ENCODE measurements at regions not wholly inside any gene's neighbourhood (a gene's known extent, or its start where the extent isn't known, plus 50 kb on each side); places are given as distances from the start of the nearest gene placed in this dataset.

- H3K4me1 ChIP-seq (ENCODE audit: insufficient read depth, low read length), result no peaks in the 10 kb centered on the region
- H3K27ac ChIP-seq (ENCODE audit: low read depth, low read length), result no peak overlapping the region
- H3K27me3 ChIP-seq (ENCODE audit: control insufficient read depth in 1 of 2, insufficient read depth in 2 of 2, low read length in 2 of 2), result no peaks in the 10 kb centered on the region
- H3K9ac ChIP-seq (ENCODE audit: low read length), result no peak overlapping the region
- no peaks in the 10 kb centered on the region for H3K36me3 ChIP-seq (ENCODE audit: insufficient read depth, low read length)
- no peaks in the 10 kb centered on the region for H3K9me3 ChIP-seq (ENCODE audit: low read length)
- no peak overlapping the region for H3K4me3 ChIP-seq (ENCODE audit: low read depth in 1 of 2, low read length in 2 of 2)
Observed at GRCh38 chr3:181797431-181797830, 85.7 kb downstream of the SOX2 start.

DNA sequence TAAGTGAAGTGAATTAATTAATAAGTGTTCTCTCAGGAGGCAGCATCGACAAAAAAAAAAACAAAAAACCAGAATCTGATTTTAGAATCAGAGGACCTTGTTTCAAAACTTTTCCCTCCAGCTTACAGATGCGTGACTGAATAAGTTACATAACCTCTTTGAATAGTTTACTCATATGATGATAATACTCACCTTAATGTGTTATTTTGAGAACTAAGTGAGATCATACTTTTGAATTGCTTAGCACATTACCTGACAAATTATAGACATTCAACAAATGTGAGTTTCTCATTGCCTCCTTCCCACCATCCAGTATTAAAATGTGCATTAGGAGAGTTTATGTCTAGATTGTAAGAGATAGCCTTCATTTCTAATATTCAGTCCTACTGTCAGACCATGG lies 94.0 kb downstream of the SOX2 start:
- Histone ChIP-seq H3K27ac (ENCODE audit: low read depth, low read length) (no peak overlapping the region), H3K4me3 (ENCODE audit: low read depth in 1 of 2, low read length in 2 of 2) (no peak overlapping the region), H3K4me1 (ENCODE audit: insufficient read depth, low read length) (no peaks in the 10 kb centered on the region), H3K36me3 (ENCODE audit: insufficient read depth, low read length) (no peaks in the 10 kb centered on the region), H3K9ac (ENCODE audit: low read length) (no peak overlapping the region), H3K27me3 (ENCODE audit: control insufficient read depth in 1 of 2, insufficient read depth in 2 of 2, low read length in 2 of 2) (no peaks in the 10 kb centered on the region), H3K9me3 (ENCODE audit: low read length) (no peaks in the 10 kb centered on the region)

- no peak overlapping the region for H3K4me3 ChIP-seq (ENCODE audit: low read depth in 1 of 2, low read length in 2 of 2)
- H3K36me3 ChIP-seq (ENCODE audit: insufficient read depth, low read length), result no peaks in the 10 kb centered on the region
- H3K4me1 ChIP-seq (ENCODE audit: insufficient read depth, low read length), result no peaks in the 10 kb centered on the region
- H3K9me3 ChIP-seq (ENCODE audit: low read length), result no peaks in the 10 kb centered on the region
- H3K27ac ChIP-seq (ENCODE audit: low read depth, low read length), result no peak overlapping the region
- no peaks in the 10 kb centered on the region for H3K27me3 ChIP-seq (ENCODE audit: control insufficient read depth in 1 of 2, insufficient read depth in 2 of 2, low read length in 2 of 2)
- no peak overlapping the region for H3K9ac ChIP-seq (ENCODE audit: low read length)
Observed at GRCh38 chr3:181808053-181808452, 96.3 kb downstream of the SOX2 start.

DNA sequence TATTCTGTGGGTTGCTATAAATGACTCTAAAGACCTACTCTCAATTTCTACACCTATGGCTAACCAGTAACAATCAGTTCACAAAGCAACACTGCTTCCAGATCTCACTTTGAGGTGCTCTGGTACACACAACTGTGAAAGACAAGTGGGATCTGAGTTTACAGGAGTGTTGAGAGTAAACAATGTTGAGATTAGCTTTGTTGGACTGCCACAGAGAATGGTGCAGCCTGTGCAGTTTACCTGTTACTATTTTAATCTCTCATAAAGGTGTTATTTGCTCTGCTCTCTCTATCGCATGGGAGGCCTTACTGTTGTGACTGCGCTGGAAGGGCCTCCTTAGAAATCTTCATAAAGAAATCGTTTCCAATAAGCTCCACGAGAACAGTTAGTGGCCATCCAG lies 112.0 kb downstream of the SOX2 start:
- Histone ChIP-seq H3K9me3 (ENCODE audit: low read length) (no peaks in the 10 kb centered on the region), H3K9ac (ENCODE audit: low read length) (no peak overlapping the region), H3K27ac (ENCODE audit: low read depth, low read length) (no peak overlapping the region), H3K4me3 (ENCODE audit: low read depth in 1 of 2, low read length in 2 of 2) (no peak overlapping the region), H3K36me3 (ENCODE audit: insufficient read depth, low read length) (no peaks in the 10 kb centered on the region), H3K27me3 (ENCODE audit: control insufficient read depth in 1 of 2, insufficient read depth in 2 of 2, low read length in 2 of 2) (no peaks in the 10 kb centered on the region), H3K4me1 (ENCODE audit: insufficient read depth, low read length) (no peaks in the 10 kb centered on the region)

DNA sequence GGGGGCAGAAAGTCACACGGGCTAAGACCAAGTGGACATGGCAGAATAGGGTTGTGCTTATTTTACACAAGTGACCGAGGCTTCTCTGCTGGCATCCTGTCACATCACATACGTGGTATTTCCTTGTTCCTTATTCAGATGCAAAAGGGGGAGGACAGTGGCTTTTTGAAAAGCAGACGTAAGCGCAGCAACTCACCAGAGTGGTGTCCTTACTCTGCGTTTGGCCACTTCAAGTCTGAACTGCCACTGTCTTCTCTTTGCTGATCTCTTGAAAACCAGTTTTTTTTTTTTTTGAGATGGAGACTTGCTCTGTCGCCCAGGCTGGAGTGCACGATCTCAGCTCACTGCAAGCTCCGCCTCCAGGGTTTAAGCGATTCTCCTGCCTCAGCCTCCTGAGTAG lies 113.2 kb downstream of the SOX2 start:
- Histone ChIP-seq H3K4me3 (ENCODE audit: low read depth in 1 of 2, low read length in 2 of 2) (no peak overlapping the region), H3K9me3 (ENCODE audit: low read length) (no peaks in the 10 kb centered on the region), H3K27ac (ENCODE audit: low read depth, low read length) (no peak overlapping the region), H3K9ac (ENCODE audit: low read length) (no peak overlapping the region), H3K36me3 (ENCODE audit: insufficient read depth, low read length) (no peaks in the 10 kb centered on the region), H3K4me1 (ENCODE audit: insufficient read depth, low read length) (no peaks in the 10 kb centered on the region), H3K27me3 (ENCODE audit: control insufficient read depth in 1 of 2, insufficient read depth in 2 of 2, low read length in 2 of 2) (no peaks in the 10 kb centered on the region)

DNA sequence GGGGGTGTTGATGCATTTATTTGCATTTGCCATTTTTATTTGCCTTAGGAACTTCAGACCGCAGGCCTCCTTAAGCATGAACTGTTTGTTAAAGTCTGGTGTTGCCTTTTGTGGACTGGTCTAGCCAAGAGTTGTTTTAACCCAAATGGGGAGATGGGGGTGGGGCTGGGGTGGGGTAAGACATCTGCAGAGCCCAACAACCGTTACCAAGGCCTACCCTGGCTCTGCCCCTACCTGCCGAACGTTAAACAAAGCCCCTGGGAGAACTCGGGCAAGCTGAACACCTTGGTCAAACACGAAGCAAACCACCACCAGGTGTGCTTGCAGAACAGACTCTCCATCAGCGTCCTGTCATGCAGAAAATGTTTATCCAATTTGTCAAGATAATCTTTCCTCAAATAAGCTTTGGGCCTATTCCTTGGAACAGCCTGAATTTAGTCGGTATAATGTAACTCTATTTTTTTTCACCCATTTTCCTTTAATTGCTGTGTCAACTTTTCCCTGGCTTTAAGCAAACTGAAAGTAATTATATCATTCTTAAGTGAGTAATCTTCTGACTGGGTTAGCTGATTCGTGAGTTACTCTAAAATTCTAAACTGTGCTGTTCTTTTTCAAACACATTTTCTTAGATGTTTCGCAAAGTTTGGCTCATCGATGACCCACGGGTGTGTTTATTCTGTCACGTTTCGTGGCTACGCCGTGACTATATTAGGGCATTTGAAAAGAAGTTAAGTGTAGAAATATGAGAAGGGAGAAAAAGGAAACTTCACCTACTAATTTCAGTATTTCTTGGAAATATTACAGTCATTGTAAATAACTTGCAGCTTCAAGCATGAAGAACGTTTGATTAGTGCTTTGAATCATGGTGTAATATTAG lies 127.6 kb downstream of the SOX2 start:
- H3K27me3 ChIP-seq (ENCODE audit: control insufficient read depth in 1 of 2, insufficient read depth in 2 of 2, low read length in 2 of 2), result no peaks in the 10 kb centered on the region
- H3K9ac ChIP-seq (ENCODE audit: low read length), result no peak overlapping the region
- no peaks in the 10 kb centered on the region for H3K4me1 ChIP-seq (ENCODE audit: insufficient read depth, low read length)
- H3K4me3 ChIP-seq (ENCODE audit: low read depth in 1 of 2, low read length in 2 of 2), result no peak overlapping the region
- no peaks in the 10 kb centered on the region for H3K36me3 ChIP-seq (ENCODE audit: insufficient read depth, low read length)
- no peak overlapping the region for H3K27ac ChIP-seq (ENCODE audit: low read depth, low read length)
- no peaks in the 10 kb centered on the region for H3K9me3 ChIP-seq (ENCODE audit: low read length)

- no peaks in the 10 kb centered on the region for H3K9me3 ChIP-seq (ENCODE audit: low read length)
- H3K36me3 ChIP-seq (ENCODE audit: insufficient read depth, low read length), result no peaks in the 10 kb centered on the region
- no peaks in the 10 kb centered on the region for H3K27me3 ChIP-seq (ENCODE audit: control insufficient read depth in 1 of 2, insufficient read depth in 2 of 2, low read length in 2 of 2)
- no peak overlapping the region for H3K4me3 ChIP-seq (ENCODE audit: low read depth in 1 of 2, low read length in 2 of 2)
- no peak overlapping the region for H3K9ac ChIP-seq (ENCODE audit: low read length)
- no peaks in the 10 kb centered on the region for H3K4me1 ChIP-seq (ENCODE audit: insufficient read depth, low read length)
- H3K27ac ChIP-seq (ENCODE audit: low read depth, low read length), result no peak overlapping the region
Observed at GRCh38 chr3:181839916-181840297, 128.2 kb downstream of the SOX2 start.

DNA sequence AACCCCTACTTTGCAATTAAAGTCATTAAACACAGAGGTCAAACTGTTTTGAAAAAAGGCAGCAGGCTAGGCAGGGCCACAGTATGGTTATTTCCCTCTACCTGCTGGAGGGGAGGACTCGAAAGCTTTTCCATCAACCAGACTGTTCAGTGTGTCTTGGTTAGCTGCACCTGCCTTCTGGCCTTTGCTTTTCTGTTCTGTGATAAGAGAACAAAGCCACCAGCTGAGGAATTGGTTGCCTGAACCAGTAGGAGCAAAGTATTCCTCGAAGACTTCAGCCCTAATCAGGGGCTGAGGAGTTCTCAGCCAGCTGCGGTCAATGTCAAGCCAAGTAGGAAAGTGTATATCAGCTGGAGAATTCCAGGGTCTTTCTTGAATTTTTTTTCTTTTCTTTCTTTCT lies 132.5 kb downstream of the SOX2 start:
- Histone ChIP-seq H3K27me3 (ENCODE audit: control insufficient read depth in 1 of 2, insufficient read depth in 2 of 2, low read length in 2 of 2) (no peaks in the 10 kb centered on the region), H3K4me1 (ENCODE audit: insufficient read depth, low read length) (no peaks in the 10 kb centered on the region), H3K4me3 (ENCODE audit: low read depth in 1 of 2, low read length in 2 of 2) (no peak overlapping the region), H3K9me3 (ENCODE audit: low read length) (no peaks in the 10 kb centered on the region), H3K9ac (ENCODE audit: low read length) (no peak overlapping the region), H3K27ac (ENCODE audit: low read depth, low read length) (no peak overlapping the region), H3K36me3 (ENCODE audit: insufficient read depth, low read length) (no peaks in the 10 kb centered on the region)

DNA sequence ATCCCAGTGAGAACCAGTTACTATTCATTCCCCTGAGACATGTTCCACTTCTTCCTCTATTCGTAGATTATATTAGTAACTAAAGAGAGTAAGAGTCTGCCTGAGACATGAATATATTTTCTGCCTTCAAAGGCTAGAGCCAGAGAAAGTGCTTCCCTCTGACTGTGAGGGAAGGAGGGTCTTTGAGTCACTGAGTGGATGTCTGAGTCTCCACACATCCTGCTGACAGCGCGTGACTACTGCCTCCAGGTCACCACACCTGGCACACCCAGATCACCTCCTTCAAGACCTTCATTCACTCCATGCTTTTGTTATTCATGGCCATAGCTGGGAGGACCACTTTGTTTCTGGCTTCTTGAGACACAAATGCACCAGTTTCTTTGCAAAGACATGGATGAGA lies 135.6 kb downstream of the SOX2 start:
- no peak overlapping the region for H3K4me3 ChIP-seq (ENCODE audit: low read depth in 1 of 2, low read length in 2 of 2)
- no peaks in the 10 kb centered on the region for H3K4me1 ChIP-seq (ENCODE audit: insufficient read depth, low read length)
- H3K27me3 ChIP-seq (ENCODE audit: control insufficient read depth in 1 of 2, insufficient read depth in 2 of 2, low read length in 2 of 2), result no peaks in the 10 kb centered on the region
- H3K9ac ChIP-seq (ENCODE audit: low read length), result no peak overlapping the region
- no peak overlapping the region for H3K27ac ChIP-seq (ENCODE audit: low read depth, low read length)
- H3K36me3 ChIP-seq (ENCODE audit: insufficient read depth, low read length), result no peaks in the 10 kb centered on the region
- H3K9me3 ChIP-seq (ENCODE audit: low read length), result no peaks in the 10 kb centered on the region

DNA sequence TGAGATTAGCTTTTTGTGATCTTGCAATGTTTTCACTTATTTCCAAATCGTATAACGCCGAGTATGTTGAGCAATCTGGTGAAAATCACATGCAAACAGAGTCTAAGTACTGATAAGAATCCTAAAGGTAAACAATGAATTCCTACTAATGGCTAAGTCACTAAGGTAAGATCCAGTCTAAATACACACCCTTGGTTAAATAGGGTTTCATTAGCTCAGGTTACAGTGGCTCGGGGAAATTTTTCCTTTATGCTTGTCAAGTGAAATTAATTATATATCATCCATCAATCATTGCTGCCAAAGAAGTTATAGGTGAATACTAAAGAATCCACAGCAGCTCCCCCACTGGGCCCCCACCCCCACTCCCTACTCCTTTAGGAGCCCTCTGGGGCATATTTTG lies 139.3 kb downstream of the SOX2 start:
- Histone ChIP-seq H3K36me3 (ENCODE audit: insufficient read depth, low read length) (no peaks in the 10 kb centered on the region), H3K4me1 (ENCODE audit: insufficient read depth, low read length) (no peaks in the 10 kb centered on the region), H3K27me3 (ENCODE audit: control insufficient read depth in 1 of 2, insufficient read depth in 2 of 2, low read length in 2 of 2) (no peaks in the 10 kb centered on the region), H3K27ac (ENCODE audit: low read depth, low read length) (no peak overlapping the region), H3K4me3 (ENCODE audit: low read depth in 1 of 2, low read length in 2 of 2) (no peak overlapping the region), H3K9me3 (ENCODE audit: low read length) (no peaks in the 10 kb centered on the region), H3K9ac (ENCODE audit: low read length) (no peak overlapping the region)

GRCh38 chr3:181855825-181856224 lies 144.1 kb downstream of the SOX2 start:
- no peak overlapping the region for H3K4me3 ChIP-seq (ENCODE audit: low read depth in 1 of 2, low read length in 2 of 2)
- H3K9ac ChIP-seq (ENCODE audit: low read length), result no peak overlapping the region
- no peaks in the 10 kb centered on the region for H3K27me3 ChIP-seq (ENCODE audit: control insufficient read depth in 1 of 2, insufficient read depth in 2 of 2, low read length in 2 of 2)
- no peak overlapping the region for H3K27ac ChIP-seq (ENCODE audit: low read depth, low read length)
- no peaks in the 10 kb centered on the region for H3K9me3 ChIP-seq (ENCODE audit: low read length)
- no peaks in the 10 kb centered on the region for H3K4me1 ChIP-seq (ENCODE audit: insufficient read depth, low read length)
- no peaks in the 10 kb centered on the region for H3K36me3 ChIP-seq (ENCODE audit: insufficient read depth, low read length)

- no peaks in the 10 kb centered on the region for H3K9me3 ChIP-seq (ENCODE audit: low read length)
- no peak overlapping the region for H3K9ac ChIP-seq (ENCODE audit: low read length)
- H3K36me3 ChIP-seq (ENCODE audit: insufficient read depth, low read length), result no peaks in the 10 kb centered on the region
- no peaks in the 10 kb centered on the region for H3K27me3 ChIP-seq (ENCODE audit: control insufficient read depth in 1 of 2, insufficient read depth in 2 of 2, low read length in 2 of 2)
- H3K4me1 ChIP-seq (ENCODE audit: insufficient read depth, low read length), result no peaks in the 10 kb centered on the region
- H3K4me3 ChIP-seq (ENCODE audit: low read depth in 1 of 2, low read length in 2 of 2), result no peak overlapping the region
- no peak overlapping the region for H3K27ac ChIP-seq (ENCODE audit: low read depth, low read length)
Observed at GRCh38 chr3:181859518-181859917, 147.8 kb downstream of the SOX2 start.
